Gastrocnemius medialis (tissue), 4 donors: ENCODE measurements at regions not wholly inside any gene's neighbourhood (a gene's known extent, or its start where the extent isn't known, plus 50 kb on each side); places are given as distances from the start of the nearest gene placed in this dataset.
"Not testable (repeated sequence)": the region's sequence is repeated elsewhere in the genome, so short reads cannot be mapped to it uniquely, and the experiment has no call there.

Source experiments
- ATAC-seq, 2 donors: fragments of 150-250 bp; one replicate each; pipeline ENCODE4 v1.9.1; 2016
- DNase-seq, 2 donors: peaks; one replicate each; pipeline ENCODE4 v3.0.0-alpha.2; 2019
- H3K27ac ChIP-seq, 4 donors: fragments of 200-600 bp; sonication (generic); 1 replicate in 1 of 4; 2 replicates in 3 of 4; pipeline ENCODE4 v1.5.1; 2016 to 2018; ENCODE audit warnings: mild to moderate bottlenecking in 2 of 4, moderate library complexity in 1 of 4
- H3K27me3 ChIP-seq, 3 donors: fragments of 200-600 bp; sonication (generic) in 2 of 3; 1 replicate in 1 of 3; 2 replicates in 2 of 3; pipeline versions ENCODE4 v1.5.1 to v1.6.0; 2016 to 2019; ENCODE audit warnings: mild to moderate bottlenecking in 1 of 3, moderate library complexity in 1 of 3
- H3K36me3 ChIP-seq, 2 donors: fragments of 200-600 bp; sonication (generic) in 1 of 2; one replicate each; pipeline ENCODE4 v1.5.1; 2017 to 2018
- H3K4me1 ChIP-seq, 2 donors: fragments of 200-600 bp; sonication (generic) in 1 of 2; one replicate each; pipeline ENCODE4 v1.5.1; 2016 to 2017; ENCODE audit warnings: mild to moderate bottlenecking in 2 of 2
- H3K4me3 ChIP-seq, 4 donors: fragments of 200-600 bp; sonication (generic) in 3 of 4; 1 replicate in 1 of 4; 2 replicates in 3 of 4; pipeline ENCODE4 v1.5.1; 2016 to 2019; ENCODE audit warnings: mild to moderate bottlenecking in 2 of 4
- H3K9me3 ChIP-seq, 3 donors: fragments of 200-600 bp; sonication (generic) in 2 of 3; 1 replicate in 1 of 3; 2 replicates in 2 of 3; pipeline ENCODE4 v1.5.1; 2016 to 2019
- CTCF ChIP-seq, 5 experiments: fragments of 450-650 bp in 3 of 5; fragments of 200-600 bp in 2 of 5; sonication (generic) in 2 of 5; IDR thresholded peaks in 4 of 5; conservative IDR thresholded peaks in 1 of 5; 1 replicate in 4 of 5; 2 replicates in 1 of 5; pipeline ENCODE4 v1.5.1; 2016 to 2019; ENCODE audit warnings: antibody characterized with exemption in 5 of 5, mild to moderate bottlenecking in 3 of 5, moderate library complexity in 3 of 5
- POLR2A ChIP-seq, 2 donors: fragments of 450-650 bp; IDR thresholded peaks; one replicate each; pipeline ENCODE4 v1.6.1; 2017; ENCODE audit warnings: antibody characterized with exemption in 2 of 2, mild to moderate bottlenecking in 2 of 2, moderate library complexity in 2 of 2
- in situ Hi-C, 4 donors: fragments of 200-750 bp; cut with MboI; loops; one replicate each; pipeline versions ENCODE4 v1.15.0 to v1.8.0; 2017; ENCODE audit warnings: low sequenced_read_pairs in 4 of 4
- intact Hi-C: fragments of 100-400 bp; cut with DNase I; formaldehyde crosslinking; loops from one replicate; pipeline ENCODE4 v1.15.1; 2023; ENCODE audit warnings: low total_unique reads

GRCh38 chr18:77407733-77408132 is 158.1 kb downstream of the GALR1 start:
- Histone ChIP-seq H3K27ac (no peak overlapping the region), H3K4me1 (no peaks in the 10 kb centered on the region), H3K36me3 (no peaks in the 10 kb centered on the region), H3K9me3 (no peaks in the 10 kb centered on the region), H3K27me3 (no peaks in the 10 kb centered on the region), H3K4me3 (no peak overlapping the region)
- TF ChIP-seq POLR2A (IDR thresholded peaks at IDR 0.05) (no peak), CTCF (IDR thresholded peaks at IDR 0.05 in 4 of 5, conservative IDR thresholded peaks at IDR 0.05 in 1 of 5) (no peak)
- ATAC-seq: no peak
- in situ Hi-C loops (no loop called here), intact Hi-C loops (no loop called here)
- DNase-seq: no peak

- H3K27me3 ChIP-seq, H3K36me3 ChIP-seq, intact Hi-C loops, H3K4me3 ChIP-seq, H3K27ac ChIP-seq, H3K9me3 ChIP-seq, DNase-seq, H3K4me1 ChIP-seq, ATAC-seq, in situ Hi-C loops: not testable (repeated sequence)
Observed at GRCh38 chr18:77421546-77421945, 171.9 kb downstream of the GALR1 start.

GRCh38 chr18:77422974-77423867 is 173.6 kb downstream of the GALR1 start:
- H3K4me1 ChIP-seq: no peaks in the 10 kb centered on the region
- intact Hi-C loops (no loop called here), in situ Hi-C loops (no loop called here)
- no peak overlapping the region for H3K4me3 ChIP-seq
- no peak overlapping the region for H3K27ac ChIP-seq
- H3K27me3 ChIP-seq: no peaks in the 10 kb centered on the region
- ATAC-seq (no peak), DNase-seq (no peak)
- H3K36me3 ChIP-seq: no peaks in the 10 kb centered on the region
- TF ChIP-seq CTCF (IDR thresholded peaks at IDR 0.05 in 4 of 5, conservative IDR thresholded peaks at IDR 0.05 in 1 of 5): no peak
- TF ChIP-seq POLR2A (IDR thresholded peaks at IDR 0.05): no peak
- no peaks in the 10 kb centered on the region for H3K9me3 ChIP-seq

- in situ Hi-C loops: no loop called here
- ATAC-seq (no peak), DNase-seq (no peak)
- no peaks in the 10 kb centered on the region for H3K27me3 ChIP-seq
- no peak for TF ChIP-seq CTCF (IDR thresholded peaks at IDR 0.05 in 4 of 5, conservative IDR thresholded peaks at IDR 0.05 in 1 of 5)
- TF ChIP-seq POLR2A (IDR thresholded peaks at IDR 0.05): no peak
- intact Hi-C loops: no loop called here
- no peaks in the 10 kb centered on the region for H3K4me1 ChIP-seq
- no peaks in the 10 kb centered on the region for H3K9me3 ChIP-seq
- H3K36me3 ChIP-seq: no peaks in the 10 kb centered on the region
- no peak overlapping the region for H3K4me3 ChIP-seq
- H3K27ac ChIP-seq: no peak overlapping the region
Observed at GRCh38 chr18:77433076-77433475, 183.4 kb downstream of the GALR1 start.

DNA sequence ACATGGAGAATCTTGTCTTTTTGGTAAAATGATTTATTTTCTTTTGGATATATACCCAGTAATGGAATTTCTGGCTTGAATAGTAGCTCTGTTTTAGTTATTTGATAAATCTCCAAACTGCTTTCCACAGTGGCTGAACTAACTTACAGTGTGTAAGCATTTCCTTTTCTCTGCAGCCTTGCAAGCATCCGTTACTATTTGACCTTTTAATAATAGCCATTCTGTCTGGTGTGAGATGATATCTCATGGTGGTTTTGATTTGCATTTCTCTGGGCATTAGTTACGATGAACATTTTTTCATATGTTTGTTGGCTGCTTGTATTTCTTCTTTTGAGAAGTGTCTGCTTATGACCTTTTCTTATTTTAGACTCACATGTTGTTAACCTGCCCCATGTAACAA is 190.2 kb downstream of the GALR1 start:
- DNase-seq (no peak), ATAC-seq (no peak)
- Histone ChIP-seq H3K9me3 (no peaks in the 10 kb centered on the region), H3K27me3 (no peaks in the 10 kb centered on the region), H3K4me3 (no peak overlapping the region), H3K36me3 (no peaks in the 10 kb centered on the region), H3K4me1 (no peaks in the 10 kb centered on the region), H3K27ac (no peak overlapping the region)
- intact Hi-C loops: no loop called here
- in situ Hi-C loops: no loop called here
- TF ChIP-seq POLR2A (IDR thresholded peaks at IDR 0.05) (no peak), CTCF (IDR thresholded peaks at IDR 0.05 in 4 of 5, conservative IDR thresholded peaks at IDR 0.05 in 1 of 5) (no peak)
